ENCODE measurements at regions not wholly inside any gene's neighbourhood (a gene's known extent, or its start where the extent isn't known, plus 50 kb on each side); places are given as distances from the start of the nearest gene placed in this dataset.
"Not testable (repeated sequence)": the region's sequence is repeated elsewhere in the genome, so short reads cannot be mapped to it uniquely, and the experiment has no call there.

GRCh38 chr7:79997345-79997744 is 137.3 kb upstream of the GNAI1 start:
- Mint-ChIP-seq H3K4me1 (no peaks in the 10 kb centered on the region), H3K27ac (no peak overlapping the region), H3K36me3 (no peaks in the 10 kb centered on the region), H3K4me3 (no peak overlapping the region), H3K9me3 (no peaks in the 10 kb centered on the region), H3K27me3 (no peaks in the 10 kb centered on the region)
- no peak for ATAC-seq (replicated peaks)
- no peak for DNase-seq

- H3K4me1 Mint-ChIP-seq; H3K9me3 Mint-ChIP-seq; H3K27me3 Mint-ChIP-seq; H3K4me3 Mint-ChIP-seq; H3K36me3 Mint-ChIP-seq; ATAC-seq (replicated peaks); DNase-seq; H3K27ac Mint-ChIP-seq: not testable (repeated sequence)
These were observed 138.9 kb upstream of the GNAI1 start for GRCh38 chr7:79995741-79996140.

- H3K36me3 Mint-ChIP-seq = no peaks in the 10 kb centered on the region
- H3K9me3 Mint-ChIP-seq = no peaks in the 10 kb centered on the region
- DNase-seq (no peak), ATAC-seq (replicated peaks) (no peak)
- H3K4me3 Mint-ChIP-seq = no peak overlapping the region
- no peak overlapping the region for H3K27ac Mint-ChIP-seq
- H3K4me1 Mint-ChIP-seq = no peaks in the 10 kb centered on the region
- no peaks in the 10 kb centered on the region for H3K27me3 Mint-ChIP-seq
These were observed 146.0 kb upstream of the GNAI1 start for GRCh38 chr7:79988653-79989052.

- Mint-ChIP-seq H3K9me3 (peaks cover 0 to 2% of the 10 kb centered on the region in 2 donors), H3K27ac (no peak overlapping the region), H3K4me1 (no peaks in the 10 kb centered on the region), H3K36me3 (no peaks in the 10 kb centered on the region), H3K27me3 (no peaks in the 10 kb centered on the region), H3K4me3 (no peak overlapping the region)
- no peak for DNase-seq
- ATAC-seq (replicated peaks) = no peak
These were observed 150.4 kb upstream of the GNAI1 start for GRCh38 chr7:79984210-79984609.

GRCh38 chr7:79982141-79982770 is 152.4 kb upstream of the GNAI1 start:
- Mint-ChIP-seq H3K27me3 (no peaks in the 10 kb centered on the region), H3K9me3 (peaks cover 3 to 4% of the 10 kb centered on the region in 2 donors), H3K4me3 (no peak overlapping the region), H3K36me3 (no peaks in the 10 kb centered on the region), H3K27ac (no peak overlapping the region), H3K4me1 (no peaks in the 10 kb centered on the region)
- no peak for ATAC-seq (replicated peaks)
- no peak for DNase-seq

GRCh38 chr7:79980376-79980775 is 154.3 kb upstream of the GNAI1 start:
- no peak for ATAC-seq (replicated peaks)
- no peaks in the 10 kb centered on the region for H3K4me1 Mint-ChIP-seq
- no peak for DNase-seq
- H3K27me3 Mint-ChIP-seq = no peaks in the 10 kb centered on the region
- H3K27ac Mint-ChIP-seq = no peak overlapping the region
- H3K4me3 Mint-ChIP-seq = no peak overlapping the region
- no peaks in the 10 kb centered on the region for H3K36me3 Mint-ChIP-seq
- H3K9me3 Mint-ChIP-seq = peaks cover 3 to 4% of the 10 kb centered on the region in 2 donors

- H3K9me3 Mint-ChIP-seq = peaks cover 3 to 4% of the 10 kb centered on the region in 2 donors
- H3K4me1 Mint-ChIP-seq = no peaks in the 10 kb centered on the region
- no peak overlapping the region for H3K27ac Mint-ChIP-seq
- H3K4me3 Mint-ChIP-seq = no peak overlapping the region
- no peaks in the 10 kb centered on the region for H3K36me3 Mint-ChIP-seq
- ATAC-seq (replicated peaks) (no peak), DNase-seq (no peak)
- H3K27me3 Mint-ChIP-seq = no peaks in the 10 kb centered on the region
These were observed 155.2 kb upstream of the GNAI1 start for GRCh38 chr7:79979437-79979836.

GRCh38 chr7:79977481-79977880 is 157.2 kb upstream of the GNAI1 start:
- ATAC-seq (replicated peaks) = no peak
- Mint-ChIP-seq H3K36me3 (no peaks in the 10 kb centered on the region), H3K4me1 (no peaks in the 10 kb centered on the region), H3K4me3 (no peak overlapping the region), H3K27me3 (no peaks in the 10 kb centered on the region), H3K27ac (no peak overlapping the region), H3K9me3 (peaks cover 3 to 4% of the 10 kb centered on the region in 2 donors)
- no peak for DNase-seq

- H3K27ac Mint-ChIP-seq; DNase-seq; H3K36me3 Mint-ChIP-seq; H3K4me3 Mint-ChIP-seq; H3K4me1 Mint-ChIP-seq; ATAC-seq (replicated peaks); H3K9me3 Mint-ChIP-seq; H3K27me3 Mint-ChIP-seq: not testable (repeated sequence)
These were observed 158.0 kb upstream of the GNAI1 start for GRCh38 chr7:79976711-79977020.

- not testable (repeated sequence) for H3K27me3 Mint-ChIP-seq; DNase-seq; H3K4me3 Mint-ChIP-seq; H3K27ac Mint-ChIP-seq; H3K9me3 Mint-ChIP-seq; ATAC-seq (replicated peaks); H3K4me1 Mint-ChIP-seq; H3K36me3 Mint-ChIP-seq
These were observed 158.5 kb upstream of the GNAI1 start for GRCh38 chr7:79975986-79976710.

GRCh38 chr7:79973455-79973854 is 161.2 kb upstream of the GNAI1 start:
- Mint-ChIP-seq H3K27ac (no peak overlapping the region), H3K9me3 (peaks cover 2 to 3% of the 10 kb centered on the region in 2 donors), H3K27me3 (no peaks in the 10 kb centered on the region), H3K4me3 (no peak overlapping the region), H3K4me1 (no peaks in the 10 kb centered on the region), H3K36me3 (no peaks in the 10 kb centered on the region)
- DNase-seq = no peak
- ATAC-seq (replicated peaks) = no peak

GRCh38 chr7:79971058-79971457 is 163.6 kb upstream of the GNAI1 start:
- Mint-ChIP-seq H3K4me1 (no peaks in the 10 kb centered on the region), H3K27ac (no peak overlapping the region), H3K4me3 (no peak overlapping the region), H3K27me3 (no peaks in the 10 kb centered on the region), H3K9me3 (no peaks in the 10 kb centered on the region), H3K36me3 (no peaks in the 10 kb centered on the region)
- DNase-seq (no peak), ATAC-seq (replicated peaks) (no peak)

GRCh38 chr7:79968894-79969293 is 165.7 kb upstream of the GNAI1 start:
- ATAC-seq (replicated peaks) = no peak
- no peak for DNase-seq
- Mint-ChIP-seq H3K27me3 (no peaks in the 10 kb centered on the region), H3K4me1 (no peaks in the 10 kb centered on the region), H3K9me3 (no peaks in the 10 kb centered on the region), H3K27ac (no peak overlapping the region), H3K36me3 (no peaks in the 10 kb centered on the region), H3K4me3 (no peak overlapping the region)

- Mint-ChIP-seq H3K9me3 (no peaks in the 10 kb centered on the region), H3K36me3 (no peaks in the 10 kb centered on the region), H3K4me3 (no peak overlapping the region), H3K27ac (no peak overlapping the region), H3K4me1 (no peaks in the 10 kb centered on the region), H3K27me3 (no peaks in the 10 kb centered on the region)
- DNase-seq = no peak
- ATAC-seq (replicated peaks) = no peak
These were observed 166.5 kb upstream of the GNAI1 start for GRCh38 chr7:79968077-79968648.

GRCh38 chr7:79965946-79966345 is 168.7 kb upstream of the GNAI1 start:
- Mint-ChIP-seq H3K27ac (no peak overlapping the region), H3K4me3 (no peak overlapping the region), H3K9me3 (no peaks in the 10 kb centered on the region), H3K36me3 (no peaks in the 10 kb centered on the region), H3K27me3 (no peaks in the 10 kb centered on the region), H3K4me1 (no peaks in the 10 kb centered on the region)
- ATAC-seq (replicated peaks) (no peak), DNase-seq (no peak)
